MCF 10A (cell line): ENCODE measurements at regions not wholly inside any gene's neighbourhood (a gene's known extent, or its start where the extent isn't known, plus 50 kb on each side); places are given as distances from the start of the nearest gene placed in this dataset.

Source experiments
- BruUV-seq: library from RNA; stranded (reverse); fragments of 400-500 nt; replicated peaks from 2 replicates; lab custom pipeline; 2021; lab: Mats Ljungman, UMichigan
- CTCF ChIA-PET: fragments of 300-600 bp; sonication (Branson Sonifier 250); formaldehyde crosslinking; extraction: SDS; loops from one replicate; lab custom pipeline; 2021; ENCODE audit warnings: antibody characterized with exemption, inconsistent platforms; lab: Yijun Ruan, JAX
- POLR2A ChIA-PET: fragments of 300-600, 350-650 bp; sonication (Branson Sonifier 250); formaldehyde crosslinking; extraction: SDS; loops from one replicate; lab custom pipeline; 2020; ENCODE audit warnings: antibody characterized with exemption, inconsistent platforms; lab: Yijun Ruan, JAX
- DNase-seq: peaks from one replicate; pipeline ENCODE4 v3.0.0-alpha.2; 2018; ENCODE audit not compliant: unreplicated experiment
- H3K27ac Mint-ChIP-seq: one replicate; pipeline ENCODE4 v1.8.0; 2022; ENCODE audit warnings: mild to moderate bottlenecking, low read depth, mixed read lengths; ENCODE audit not compliant: unreplicated experiment
- H3K27me3 Mint-ChIP-seq: one replicate; pipeline ENCODE4 v1.8.0; 2022; ENCODE audit warnings: mixed read lengths; ENCODE audit not compliant: insufficient read depth, unreplicated experiment
- H3K36me3 Mint-ChIP-seq: one replicate; pipeline ENCODE4 v1.8.0; 2022; ENCODE audit warnings: mild to moderate bottlenecking, moderate library complexity, mixed read lengths; ENCODE audit not compliant: insufficient read depth, unreplicated experiment
- H3K4me1 Mint-ChIP-seq: one replicate; pipeline ENCODE4 v1.8.0; 2022; ENCODE audit warnings: mixed read lengths; ENCODE audit not compliant: insufficient read depth, unreplicated experiment
- H3K4me3 Mint-ChIP-seq: one replicate; pipeline ENCODE4 v1.8.0; 2022; ENCODE audit warnings: mild to moderate bottlenecking, moderate library complexity, mixed read lengths; ENCODE audit not compliant: unreplicated experiment
- H3K9me3 Mint-ChIP-seq: one replicate; pipeline ENCODE4 v1.8.0; 2022; ENCODE audit warnings: mixed read lengths; ENCODE audit not compliant: unreplicated experiment
- intact Hi-C: fragments of 100-400 bp; cut with micrococcal nuclease; formaldehyde crosslinking; loops from 2 replicates; pipeline ENCODE4 v1.14.1; 2022
- TF ChIP-seq, protein P1 (sequence below): fragments of 200-600 bp; IDR thresholded peaks from one replicate; pipeline ENCODE4 v1.8.0; 2022; ENCODE audit warnings: antibody characterized with exemption, mild to moderate bottlenecking; ENCODE audit not compliant: unreplicated experiment

DNA sequence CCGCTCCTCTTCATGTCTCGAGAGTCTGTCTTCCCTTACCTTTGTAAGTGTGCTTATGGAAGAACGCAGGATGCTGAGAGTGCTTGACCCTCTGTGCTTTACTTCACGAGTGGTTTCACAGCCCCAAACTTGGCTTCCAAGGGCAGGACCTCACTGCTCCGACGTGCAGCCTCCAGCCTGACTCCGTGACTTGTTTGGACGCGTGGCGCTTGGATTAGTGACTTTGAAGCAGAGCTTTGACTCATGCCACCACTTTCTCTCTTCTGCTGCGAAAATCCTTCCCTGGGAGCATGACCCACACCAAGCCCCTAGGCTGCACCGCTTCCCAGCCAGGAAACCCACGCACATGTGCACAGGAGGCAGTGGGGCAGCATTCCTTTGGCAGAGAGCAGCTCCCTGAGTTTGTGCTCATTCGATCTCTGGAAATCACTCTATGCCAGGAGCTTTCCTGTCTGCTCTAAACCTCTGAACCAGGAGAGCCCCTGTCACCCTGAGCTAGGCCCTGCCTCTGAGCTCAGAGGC, 207.8 kb upstream of the HS6ST1 start:
- Mint-ChIP-seq H3K27me3 (no peaks in the 10 kb centered on the region), H3K27ac (no peak overlapping the region), H3K36me3 (no peaks in the 10 kb centered on the region), H3K4me1 (no peaks in the 10 kb centered on the region), H3K9me3 (peaks cover 15% of the 10 kb centered on the region), H3K4me3 (no peak overlapping the region)
- POLR2A ChIA-PET: no interaction called here
- intact Hi-C loops: no loop called here
- BruUV-seq: no TSS peak
- TF ChIP-seq, protein P1, sequence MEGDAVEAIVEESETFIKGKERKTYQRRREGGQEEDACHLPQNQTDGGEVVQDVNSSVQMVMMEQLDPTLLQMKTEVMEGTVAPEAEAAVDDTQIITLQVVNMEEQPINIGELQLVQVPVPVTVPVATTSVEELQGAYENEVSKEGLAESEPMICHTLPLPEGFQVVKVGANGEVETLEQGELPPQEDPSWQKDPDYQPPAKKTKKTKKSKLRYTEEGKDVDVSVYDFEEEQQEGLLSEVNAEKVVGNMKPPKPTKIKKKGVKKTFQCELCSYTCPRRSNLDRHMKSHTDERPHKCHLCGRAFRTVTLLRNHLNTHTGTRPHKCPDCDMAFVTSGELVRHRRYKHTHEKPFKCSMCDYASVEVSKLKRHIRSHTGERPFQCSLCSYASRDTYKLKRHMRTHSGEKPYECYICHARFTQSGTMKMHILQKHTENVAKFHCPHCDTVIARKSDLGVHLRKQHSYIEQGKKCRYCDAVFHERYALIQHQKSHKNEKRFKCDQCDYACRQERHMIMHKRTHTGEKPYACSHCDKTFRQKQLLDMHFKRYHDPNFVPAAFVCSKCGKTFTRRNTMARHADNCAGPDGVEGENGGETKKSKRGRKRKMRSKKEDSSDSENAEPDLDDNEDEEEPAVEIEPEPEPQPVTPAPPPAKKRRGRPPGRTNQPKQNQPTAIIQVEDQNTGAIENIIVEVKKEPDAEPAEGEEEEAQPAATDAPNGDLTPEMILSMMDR: no peak
- CTCF ChIA-PET: no interaction called here
- DNase-seq: no peak

DNA sequence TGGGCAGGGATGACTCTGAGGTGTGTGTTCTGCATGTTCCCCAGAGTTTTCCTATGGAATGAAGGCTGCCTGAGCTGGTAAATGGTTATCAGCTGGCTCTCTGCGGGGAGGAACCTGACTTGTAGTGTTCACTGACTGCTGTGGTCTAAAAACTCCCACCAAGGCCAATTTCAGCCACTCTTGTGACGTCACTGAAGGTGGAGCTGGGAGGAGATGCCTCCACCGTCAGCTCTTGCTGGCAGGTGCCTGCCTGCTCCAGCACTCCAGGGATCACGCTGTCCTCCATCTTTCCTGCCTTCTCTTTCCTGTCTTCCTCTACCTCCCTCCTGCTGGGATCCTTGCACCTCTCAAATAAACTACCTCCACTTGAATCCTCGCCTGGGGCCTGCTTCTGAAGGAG, 209.5 kb upstream of the HS6ST1 start:
- BruUV-seq: no TSS peak
- ChIA-PET POLR2A (interaction anchor here (0.6 kb wide), 1 partner anchor 223 kb away, joined by 3 read pairs; no protein-coding TSS in a partner anchor), CTCF (interaction anchor here (0.6 to 0.8 kb wide), 2 partner anchors 11 to 39 kb away, joined by 3 read pairs; no protein-coding TSS in a partner anchor)
- DNase-seq: no peak
- TF ChIP-seq, protein P1: no peak
- Mint-ChIP-seq H3K4me3 (no peak overlapping the region), H3K27ac (no peak overlapping the region), H3K4me1 (no peaks in the 10 kb centered on the region), H3K9me3 (peaks cover 15% of the 10 kb centered on the region), H3K27me3 (no peaks in the 10 kb centered on the region), H3K36me3 (no peaks in the 10 kb centered on the region)
- intact Hi-C loops: no loop called here

DNA sequence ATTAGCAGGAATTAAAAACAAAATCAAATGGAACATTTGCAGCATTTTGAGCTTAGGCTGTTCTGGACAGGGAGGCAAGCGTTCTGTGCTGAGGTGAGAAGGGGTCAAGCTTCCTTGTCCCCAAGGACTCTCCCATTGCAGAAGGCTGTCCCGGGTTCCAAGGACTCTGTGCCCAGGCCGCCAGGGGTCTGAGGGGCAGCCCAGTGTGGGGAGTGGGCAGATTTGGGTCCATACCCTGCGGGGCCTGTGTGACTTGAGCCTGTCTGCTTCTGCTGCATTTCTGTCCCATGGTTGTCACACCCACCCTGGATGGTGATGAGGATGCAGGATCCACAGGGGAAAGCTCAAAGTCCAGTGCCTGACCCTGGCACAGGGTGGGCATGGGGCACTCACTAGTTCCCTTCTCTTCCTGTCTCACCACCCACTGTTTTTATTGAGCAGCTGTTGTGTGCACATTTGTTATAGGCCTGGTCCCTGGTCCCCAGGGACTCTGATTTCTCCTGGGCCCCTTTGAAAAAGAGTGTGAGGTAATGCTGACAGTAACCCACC, 211.4 kb upstream of the HS6ST1 start:
- intact Hi-C loops: no loop called here
- BruUV-seq: no TSS peak
- TF ChIP-seq, protein P1: no peak
- ChIA-PET CTCF (no interaction called here), POLR2A (no interaction called here)
- H3K27me3 Mint-ChIP-seq: no peaks in the 10 kb centered on the region
- no peak overlapping the region for H3K4me3 Mint-ChIP-seq
- H3K27ac Mint-ChIP-seq: no peak overlapping the region
- H3K36me3 Mint-ChIP-seq: no peaks in the 10 kb centered on the region
- DNase-seq: no peak
- peaks cover 15% of the 10 kb centered on the region for H3K9me3 Mint-ChIP-seq
- no peaks in the 10 kb centered on the region for H3K4me1 Mint-ChIP-seq

DNA sequence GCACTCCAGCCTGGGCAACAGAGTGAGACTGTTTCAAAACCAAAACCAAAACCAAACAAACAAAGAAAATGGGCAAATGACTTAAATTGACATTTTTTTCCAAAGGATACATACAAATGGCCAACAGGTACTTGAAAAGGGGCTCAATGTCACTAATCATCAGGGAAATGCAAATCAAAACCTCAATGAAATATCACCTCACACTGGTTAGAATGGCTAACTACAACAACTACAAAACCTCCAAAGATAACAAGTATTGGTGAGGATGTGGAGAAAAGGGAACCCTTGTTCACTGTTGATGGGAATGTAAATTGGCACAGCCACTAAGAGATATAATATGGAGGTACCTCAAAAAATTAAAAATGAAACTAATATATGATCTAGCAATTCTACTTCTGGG, 213.2 kb upstream of the HS6ST1 start:
- ChIA-PET CTCF (no interaction called here), POLR2A (no interaction called here)
- no peaks in the 10 kb centered on the region for H3K36me3 Mint-ChIP-seq
- no peaks in the 10 kb centered on the region for H3K27me3 Mint-ChIP-seq
- no peak overlapping the region for H3K4me3 Mint-ChIP-seq
- H3K27ac Mint-ChIP-seq: no peak overlapping the region
- TF ChIP-seq, protein P1: no peak
- H3K4me1 Mint-ChIP-seq: no peaks in the 10 kb centered on the region
- intact Hi-C loops: no loop called here
- H3K9me3 Mint-ChIP-seq: peaks cover 15% of the 10 kb centered on the region
- DNase-seq: no peak
- BruUV-seq: no TSS peak
